ENCODE measurements at regions not wholly inside any gene's neighbourhood (a gene's known extent, or its start where the extent isn't known, plus 50 kb on each side); places are given as distances from the start of the nearest gene placed in this dataset.
"Not testable (repeated sequence)": the region's sequence is repeated elsewhere in the genome, so short reads cannot be mapped to it uniquely, and the experiment has no call there.

- DNase-seq (ENCODE audit: low spot score), result peak; percentile 65
Observed at GRCh38 chr7:65251851-65252620, 121.6 kb upstream of the ZNF92 start.

GRCh38 chr7:65250697-65251395 is 122.8 kb upstream of the ZNF92 start:
- DNase-seq (ENCODE audit: low spot score), result no peak

- no peak for DNase-seq (ENCODE audit: low spot score)
Observed at GRCh38 chr7:65250216-65250615, 123.4 kb upstream of the ZNF92 start.

- no peak for DNase-seq (ENCODE audit: low spot score)
Observed at GRCh38 chr7:65247491-65247890, 126.2 kb upstream of the ZNF92 start.

GRCh38 chr7:65239707-65240352 is 133.8 kb upstream of the ZNF92 start:
- DNase-seq (ENCODE audit: low spot score), result peak; percentile 47

- no peak for DNase-seq (ENCODE audit: low spot score)
Observed at GRCh38 chr7:65239324-65239706, 134.3 kb upstream of the ZNF92 start.

- no peak for DNase-seq (ENCODE audit: low spot score)
Observed at GRCh38 chr7:65238785-65239184, 134.9 kb upstream of the ZNF92 start.

GRCh38 chr7:65235586-65235985 is 138.1 kb upstream of the ZNF92 start:
- no peak for DNase-seq (ENCODE audit: low spot score)

GRCh38 chr7:65233409-65234034 is 140.1 kb upstream of the ZNF92 start:
- DNase-seq (ENCODE audit: low spot score), result no peak

- DNase-seq (ENCODE audit: low spot score), result no peak
Observed at GRCh38 chr7:65230231-65230630, 143.4 kb upstream of the ZNF92 start.

GRCh38 chr7:65225422-65226006 is 148.1 kb upstream of the ZNF92 start:
- peak; percentile 1 for DNase-seq (ENCODE audit: low spot score)

- DNase-seq (ENCODE audit: low spot score), result no peak
Observed at GRCh38 chr7:65222655-65223054, 151.0 kb upstream of the ZNF92 start.

GRCh38 chr7:65221683-65222082 is 152.0 kb upstream of the ZNF92 start:
- no peak for DNase-seq (ENCODE audit: low spot score)

- no peak for DNase-seq (ENCODE audit: low spot score)
Observed at GRCh38 chr7:65219623-65220022, 154.0 kb upstream of the ZNF92 start.

GRCh38 chr7:65216469-65216868 is 157.2 kb upstream of the ZNF92 start:
- peak; percentile 51 for DNase-seq (ENCODE audit: low spot score)

GRCh38 chr7:65213260-65213659 is 160.4 kb upstream of the ZNF92 start:
- DNase-seq (ENCODE audit: low spot score), result not testable (repeated sequence)

- DNase-seq (ENCODE audit: low spot score), result not testable (repeated sequence)
Observed at GRCh38 chr7:65199221-65199620, 174.4 kb upstream of the ZNF92 start.

- peak; percentile 49 for DNase-seq (ENCODE audit: low spot score)
Observed at GRCh38 chr7:65193334-65194058, 180.2 kb upstream of the ZNF92 start.

GRCh38 chr7:65177041-65177440 is 170.6 kb upstream of the ERV3-1 start:
- DNase-seq (ENCODE audit: low spot score), result peak; percentile 1

- not testable (repeated sequence) for DNase-seq (ENCODE audit: low spot score)
Observed at GRCh38 chr7:65150105-65150504, 143.6 kb upstream of the ERV3-1 start.
